NCI-H226 (cell line): ENCODE measurements at regions not wholly inside any gene's neighbourhood (a gene's known extent, or its start where the extent isn't known, plus 50 kb on each side); places are given as distances from the start of the nearest gene placed in this dataset.

Experiments
- DNase-seq: peaks from one replicate; pipeline ENCODE4 v3.0.0-alpha.2; 2015

GRCh38 chr3:170643831-170644230 is 58.0 kb upstream of the SLC7A14 start:
- DNase-seq, result no peak

- no peak for DNase-seq
Observed at GRCh38 chr3:170642882-170643601, 57.2 kb upstream of the SLC7A14 start.

- no peak for DNase-seq
Observed at GRCh38 chr3:170641510-170642236, 55.8 kb upstream of the SLC7A14 start.

- no peak for DNase-seq
Observed at GRCh38 chr3:170640737-170641171, 54.9 kb upstream of the SLC7A14 start.

- no peak for DNase-seq
Observed at GRCh38 chr3:170638988-170639387, 53.1 kb upstream of the SLC7A14 start.

- no peak for DNase-seq
Observed at GRCh38 chr3:170637306-170637705, 51.4 kb upstream of the SLC7A14 start.

GRCh38 chr3:170636400-170636973 is 50.6 kb upstream of the SLC7A14 start:
- no peak for DNase-seq
